ENCODE measurements at regions not wholly inside any gene's neighbourhood (a gene's known extent, or its start where the extent isn't known, plus 50 kb on each side); places are given as distances from the start of the nearest gene placed in this dataset.

GRCh38 chr9:108331596-108331995, 524.2 kb downstream of the ACTL7B start:
- Mint-ChIP-seq H3K36me3 (ENCODE audit: low read depth) (peaks cover 7% of the 10 kb centered on the region), H3K4me3 (no peak overlapping the region), H3K27me3 (ENCODE audit: low read depth) (no peaks in the 10 kb centered on the region), H3K9me3 (peaks cover 6% of the 10 kb centered on the region), H3K27ac (ENCODE audit: unreplicated experiment) (no peak overlapping the region), H3K4me1 (peaks cover 6% of the 10 kb centered on the region)
- no peak for DNase-seq (ENCODE audit: low read depth, low spot score)
- TF ChIP-seq, protein P1, sequence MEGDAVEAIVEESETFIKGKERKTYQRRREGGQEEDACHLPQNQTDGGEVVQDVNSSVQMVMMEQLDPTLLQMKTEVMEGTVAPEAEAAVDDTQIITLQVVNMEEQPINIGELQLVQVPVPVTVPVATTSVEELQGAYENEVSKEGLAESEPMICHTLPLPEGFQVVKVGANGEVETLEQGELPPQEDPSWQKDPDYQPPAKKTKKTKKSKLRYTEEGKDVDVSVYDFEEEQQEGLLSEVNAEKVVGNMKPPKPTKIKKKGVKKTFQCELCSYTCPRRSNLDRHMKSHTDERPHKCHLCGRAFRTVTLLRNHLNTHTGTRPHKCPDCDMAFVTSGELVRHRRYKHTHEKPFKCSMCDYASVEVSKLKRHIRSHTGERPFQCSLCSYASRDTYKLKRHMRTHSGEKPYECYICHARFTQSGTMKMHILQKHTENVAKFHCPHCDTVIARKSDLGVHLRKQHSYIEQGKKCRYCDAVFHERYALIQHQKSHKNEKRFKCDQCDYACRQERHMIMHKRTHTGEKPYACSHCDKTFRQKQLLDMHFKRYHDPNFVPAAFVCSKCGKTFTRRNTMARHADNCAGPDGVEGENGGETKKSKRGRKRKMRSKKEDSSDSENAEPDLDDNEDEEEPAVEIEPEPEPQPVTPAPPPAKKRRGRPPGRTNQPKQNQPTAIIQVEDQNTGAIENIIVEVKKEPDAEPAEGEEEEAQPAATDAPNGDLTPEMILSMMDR (conservative IDR thresholded peaks at IDR 0.05), result no peak

DNA sequence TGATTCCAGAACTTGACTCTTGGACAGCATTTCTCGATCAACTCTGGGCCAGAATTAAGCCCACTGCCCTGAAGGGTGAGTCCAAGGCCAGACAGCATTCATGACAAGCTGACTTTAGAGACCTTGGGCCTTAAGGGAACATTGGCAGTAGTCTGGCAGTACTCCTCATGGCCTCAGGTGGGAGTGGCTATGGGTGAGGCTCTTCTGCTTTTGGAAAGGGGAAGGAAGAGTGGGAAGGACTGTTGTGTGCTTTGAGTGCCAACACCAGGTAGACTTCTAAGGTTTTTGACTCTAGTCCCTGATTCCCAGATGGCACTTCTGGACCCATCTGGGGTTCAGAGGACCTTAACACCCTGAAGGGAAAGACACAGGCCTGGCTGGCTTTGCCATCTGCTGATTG, 530.4 kb downstream of the ACTL7B start:
- peaks cover 7% of the 10 kb centered on the region for H3K36me3 Mint-ChIP-seq (ENCODE audit: low read depth)

GRCh38 chr9:108323615-108324014, 532.2 kb downstream of the ACTL7B start:
- H3K36me3 Mint-ChIP-seq (ENCODE audit: low read depth), result peaks cover 4% of the 10 kb centered on the region
- peaks cover 12% of the 10 kb centered on the region for H3K9me3 Mint-ChIP-seq
- no peak overlapping the region for H3K4me3 Mint-ChIP-seq
- no peak for DNase-seq (ENCODE audit: low read depth, low spot score)
- no peaks in the 10 kb centered on the region for H3K4me1 Mint-ChIP-seq
- H3K27ac Mint-ChIP-seq (ENCODE audit: unreplicated experiment), result no peak overlapping the region
- H3K27me3 Mint-ChIP-seq (ENCODE audit: low read depth), result no peaks in the 10 kb centered on the region
- TF ChIP-seq, protein P1 (conservative IDR thresholded peaks at IDR 0.05), result no peak

More for the DNA sequence above, 530.4 kb downstream of the ACTL7B start:
- no peak overlapping the region for H3K27ac Mint-ChIP-seq (ENCODE audit: unreplicated experiment)
- TF ChIP-seq, protein P1 (conservative IDR thresholded peaks at IDR 0.05), result no peak
- no peaks in the 10 kb centered on the region for H3K27me3 Mint-ChIP-seq (ENCODE audit: low read depth)
- peaks cover 13% of the 10 kb centered on the region for H3K9me3 Mint-ChIP-seq
- DNase-seq (ENCODE audit: low read depth, low spot score), result no peak
- no peaks in the 10 kb centered on the region for H3K4me1 Mint-ChIP-seq
- no peak overlapping the region for H3K4me3 Mint-ChIP-seq

GRCh38 chr9:108322326-108323098, 533.3 kb downstream of the ACTL7B start:
- Mint-ChIP-seq H3K27ac (ENCODE audit: unreplicated experiment) (no peak overlapping the region), H3K36me3 (ENCODE audit: low read depth) (no peaks in the 10 kb centered on the region), H3K4me1 (no peaks in the 10 kb centered on the region), H3K4me3 (no peak overlapping the region), H3K9me3 (peaks cover 10% of the 10 kb centered on the region), H3K27me3 (ENCODE audit: low read depth) (no peaks in the 10 kb centered on the region)
- TF ChIP-seq, protein P1 (conservative IDR thresholded peaks at IDR 0.05), result no peak
- DNase-seq (ENCODE audit: low read depth, low spot score), result no peak

- Mint-ChIP-seq H3K27me3 (ENCODE audit: low read depth) (peaks cover 16% of the 10 kb centered on the region), H3K9me3 (peaks cover 6% of the 10 kb centered on the region), H3K4me1 (no peaks in the 10 kb centered on the region), H3K27ac (ENCODE audit: unreplicated experiment) (no peak overlapping the region), H3K4me3 (no peak overlapping the region), H3K36me3 (ENCODE audit: low read depth) (no peaks in the 10 kb centered on the region)
- TF ChIP-seq, protein P1 (conservative IDR thresholded peaks at IDR 0.05), result no peak
- no peak for DNase-seq (ENCODE audit: low read depth, low spot score)
Observed at GRCh38 chr9:108316630-108317029, 539.2 kb downstream of the ACTL7B start.

All from neural crest cell (in vitro differentiated cells).